K562 (cell line): ENCODE measurements at regions not wholly inside any gene's neighbourhood (a gene's known extent, or its start where the extent isn't known, plus 50 kb on each side); places are given as distances from the start of the nearest gene placed in this dataset.

Source experiments
- CBX3 ChIP-seq, 2 experiments: IDR thresholded peaks; 1 replicate in 1 of 2; 2 replicates in 1 of 2; pipeline ENCODE4 v1.6.1; 2012; ENCODE audit warnings: inconsistent platforms in 2 of 2, low read length in 2 of 2, borderline replicate concordance in 1 of 2, control low read depth in 1 of 2
- EHMT2 ChIP-seq: fragments of 450-650 bp; IDR thresholded peaks from 2 replicates; pipeline ENCODE4 v1.6.1; 2018; ENCODE audit warnings: antibody characterized with exemption
- ELF2 ChIP-seq: fragments of 250-450 bp; sonication (Bioruptor Pico); IDR thresholded peaks from 2 replicates; pipeline ENCODE4 v1.5.0; 2021; ENCODE audit warnings: mild to moderate bottlenecking
- ESRRA ChIP-seq: fragments of 450-650 bp; IDR thresholded peaks from 2 replicates; pipeline ENCODE4 v1.6.1; 2014; ENCODE audit warnings: low read depth, mild to moderate bottlenecking, moderate library complexity, borderline replicate concordance
- EWSR1 ChIP-seq: fragments of 450-650 bp; IDR thresholded peaks from 2 replicates; pipeline ENCODE4 v1.6.1; 2018; ENCODE audit warnings: borderline replicate concordance, mild to moderate bottlenecking, low read depth, moderate library complexity; ENCODE audit not compliant: partially characterized antibody
- MAFF ChIP-seq: IDR thresholded peaks from 2 replicates; pipeline ENCODE4 v1.6.1; 2012; ENCODE audit warnings: low read length, improper control_type of control experiment
- MIER1 ChIP-seq: fragments of 450-650 bp; IDR thresholded peaks from 2 replicates; pipeline ENCODE4 v1.6.1; 2016; ENCODE audit warnings: antibody characterized with exemption, mild to moderate bottlenecking, low read depth
- NCOA6 ChIP-seq: fragments of 450-650 bp; IDR thresholded peaks from 2 replicates; pipeline ENCODE4 v1.6.1; 2017; ENCODE audit warnings: mild to moderate bottlenecking
- NFE2 ChIP-seq: IDR thresholded peaks from 2 replicates; pipeline ENCODE4 v1.6.1; 2014; ENCODE audit warnings: antibody characterized with exemption, low read depth
- NONO ChIP-seq, 2 experiments: fragments of 200-400 bp in 1 of 2; fragments of 450-650 bp in 1 of 2; formaldehyde crosslinking in 1 of 2; IDR thresholded peaks; 2 replicates each; pipeline ENCODE4 v1.6.1; 2017; ENCODE audit warnings: low read depth in 2 of 2, mild to moderate bottlenecking in 2 of 2, moderate library complexity in 2 of 2, low read length in 1 of 2
- NR2C1 ChIP-seq, 2 experiments: fragments of 450-650 bp; IDR thresholded peaks; 2 replicates each; pipeline ENCODE4 v1.6.1; 2017; ENCODE audit warnings: mild to moderate bottlenecking in 2 of 2, antibody characterized with exemption in 1 of 2, inconsistent platforms in 1 of 2, missing compliant biosample characterization in 1 of 2, missing genetic modification characterization in 1 of 2
- PCBP1 ChIP-seq: fragments of 200-400 bp; formaldehyde crosslinking; IDR thresholded peaks from 2 replicates; pipeline ENCODE4 v1.6.1; 2018; ENCODE audit warnings: mild to moderate bottlenecking, low read depth, low read length; ENCODE audit not compliant: poor library complexity, severe bottlenecking
- RAD21 ChIP-seq, 2 experiments: fragments of 250-450 bp in 1 of 2; fragments of 450-650 bp in 1 of 2; sonication (Bioruptor Pico) in 1 of 2; formaldehyde crosslinking in 1 of 2; IDR thresholded peaks in 1 of 2; conservative IDR thresholded peaks in 1 of 2; 2 replicates each; pipeline versions ENCODE4 v1.4.0 to v1.8.0; 2020 to 2022; ENCODE audit warnings: mild to moderate bottlenecking in 2 of 2, moderate library complexity in 1 of 2
- SRF ChIP-seq, 2 experiments: fragments of 250-450, 450-650 bp in 1 of 2; sonication (Bioruptor Pico) in 1 of 2; sonication (generic) in 1 of 2; formaldehyde crosslinking; IDR thresholded peaks; 2 replicates each; pipeline versions ENCODE4 v1.5.0 to v1.5.1; 2020 to 2022; ENCODE audit warnings: mild to moderate bottlenecking in 1 of 2, missing genetic modification reagents in 1 of 2
- TSC22D4 ChIP-seq: fragments of 450-650 bp; IDR thresholded peaks from 2 replicates; pipeline ENCODE4 v1.6.1; 2016; ENCODE audit warnings: missing genetic modification characterization, missing biosample characterization, control low read depth
- WHSC1 ChIP-seq: IDR thresholded peaks from one replicate; pipeline ENCODE4 v1.6.1; 2012; ENCODE audit warnings: low read length, control low read depth, inconsistent platforms
- ZBED1 ChIP-seq: IDR thresholded peaks from 2 replicates; pipeline ENCODE4 v1.6.1; 2014
- ZNF212 ChIP-seq: fragments of 450-650 bp; formaldehyde crosslinking; IDR thresholded peaks from 2 replicates; pipeline ENCODE4 v1.4.0; 2020; ENCODE audit warnings: mild to moderate bottlenecking
- ZNF311 ChIP-seq: fragments of 250-450 bp; sonication (Bioruptor Pico); IDR thresholded peaks from 2 replicates; pipeline ENCODE4 v1.4.0; 2020; ENCODE audit warnings: mild to moderate bottlenecking, moderate library complexity
- ZNF347 ChIP-seq: fragments of 450-650 bp; formaldehyde crosslinking; IDR thresholded peaks from 2 replicates; pipeline ENCODE4 v1.4.0; 2020; ENCODE audit warnings: low read depth, mild to moderate bottlenecking, moderate library complexity
- ZNF717 ChIP-seq: fragments of 250-450 bp; sonication (Bioruptor Pico); IDR thresholded peaks from 2 replicates; pipeline ENCODE4 v1.5.0; 2021
- ZSCAN32 ChIP-seq: fragments of 450-650 bp; formaldehyde crosslinking; IDR thresholded peaks from 2 replicates; pipeline ENCODE4 v1.4.0; 2020; ENCODE audit warnings: mild to moderate bottlenecking, moderate library complexity
- TF ChIP-seq, protein P1 (sequence below): fragments of 450-650 bp; formaldehyde crosslinking; IDR thresholded peaks from 2 replicates; pipeline ENCODE4 v1.4.0; 2022; ENCODE audit warnings: mild to moderate bottlenecking, moderate library complexity
- TF ChIP-seq, protein P2 (sequence below): fragments of 250-450 bp; sonication (Bioruptor Pico); IDR thresholded peaks from 2 replicates; pipeline ENCODE4 v1.5.0; 2021; ENCODE audit warnings: mild to moderate bottlenecking, moderate library complexity

GRCh38 chr4:10181745-10182445 is 65.3 kb upstream of the WDR1 start (continued):
- TF ChIP-seq, protein P1, sequence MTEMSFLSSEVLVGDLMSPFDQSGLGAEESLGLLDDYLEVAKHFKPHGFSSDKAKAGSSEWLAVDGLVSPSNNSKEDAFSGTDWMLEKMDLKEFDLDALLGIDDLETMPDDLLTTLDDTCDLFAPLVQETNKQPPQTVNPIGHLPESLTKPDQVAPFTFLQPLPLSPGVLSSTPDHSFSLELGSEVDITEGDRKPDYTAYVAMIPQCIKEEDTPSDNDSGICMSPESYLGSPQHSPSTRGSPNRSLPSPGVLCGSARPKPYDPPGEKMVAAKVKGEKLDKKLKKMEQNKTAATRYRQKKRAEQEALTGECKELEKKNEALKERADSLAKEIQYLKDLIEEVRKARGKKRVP (CRISPR knock-in tag): no peak
- TF ChIP-seq ZNF212 (CRISPR knock-in tag): no peak
- no peak for TF ChIP-seq NFE2
- no peak for TF ChIP-seq ZNF347 (CRISPR knock-in tag)
- TF ChIP-seq NONO (IDR thresholded peaks at IDR 0.05; ENCODE audit: low read depth in 2 of 2, low read length in 1 of 2): no peak
- TF ChIP-seq ESRRA: no peak
- TF ChIP-seq ZSCAN32: no peak
- TF ChIP-seq PCBP1: no peak
- TF ChIP-seq NR2C1 (IDR thresholded peaks at IDR 0.05): no peak
- peak; percentile 26; the same call in 1 of the 2 replicates for TF ChIP-seq NR2C1 (tag; IDR thresholded peaks at IDR 0.05)
- no peak; a peak in 1 of 4 replicates for TF ChIP-seq RAD21 (CRISPR knock-in tag; conservative IDR thresholded peaks at IDR 0.05 in 1 of 2, IDR thresholded peaks at IDR 0.05 in 1 of 2)
- no peak for TF ChIP-seq ELF2 (CRISPR knock-in tag)
- TF ChIP-seq, protein P2, sequence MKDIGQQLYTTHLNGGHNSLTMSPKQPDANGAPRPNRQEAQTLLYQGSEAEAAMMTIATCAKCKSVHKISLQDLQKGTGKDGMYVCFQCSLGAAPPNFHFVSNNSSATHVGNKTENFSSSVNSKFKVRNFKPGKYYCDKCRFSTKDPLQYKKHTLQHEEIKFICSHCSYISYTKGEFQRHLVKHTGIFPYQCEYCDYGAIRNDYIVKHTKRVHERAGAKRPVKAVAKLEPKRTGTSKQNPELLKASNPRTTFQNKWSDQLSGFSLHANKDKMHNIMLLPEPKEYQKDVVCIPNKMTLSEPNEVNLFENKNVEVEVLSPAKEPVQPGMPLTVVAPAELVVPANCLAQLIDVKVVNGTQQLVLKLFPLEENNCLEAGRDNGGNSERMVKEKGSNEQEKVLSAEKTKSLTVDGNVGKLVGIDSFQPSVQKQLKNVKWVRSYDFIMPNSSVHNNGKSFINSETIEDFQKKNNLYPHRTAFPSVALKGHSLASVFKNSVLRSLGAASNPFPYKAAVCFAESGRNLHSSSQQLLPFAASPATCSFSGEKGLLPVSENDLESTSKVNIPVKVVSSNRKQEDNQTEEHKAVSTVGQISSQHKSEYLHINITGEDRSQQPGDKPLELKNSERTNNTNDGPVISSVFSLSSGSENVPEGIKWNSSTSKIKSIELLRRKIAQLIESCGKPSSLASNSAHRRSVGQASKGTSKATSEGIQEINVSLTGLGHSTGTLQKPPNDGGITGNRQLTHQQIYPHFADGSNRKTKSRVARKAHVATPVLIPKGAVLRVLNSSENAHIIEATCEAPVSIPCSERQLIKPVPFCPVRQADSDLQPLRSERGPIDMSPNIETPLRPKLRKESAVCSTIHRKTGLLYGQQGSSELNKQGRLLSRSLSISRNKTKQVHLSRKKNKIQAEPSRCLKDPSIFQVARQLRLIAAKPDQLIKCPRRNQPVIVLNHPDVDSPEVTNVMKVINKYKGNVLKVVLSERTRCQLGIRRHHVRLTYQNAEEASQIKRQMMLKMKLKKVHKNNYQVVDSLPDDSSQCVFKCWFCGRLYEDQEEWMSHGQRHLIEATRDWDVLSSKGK (CRISPR knock-in tag): no peak
- no peak for TF ChIP-seq MAFF
- no peak for TF ChIP-seq TSC22D4 (tag)
- TF ChIP-seq MIER1: no peak
- no peak for TF ChIP-seq SRF (CRISPR knock-in tag; IDR thresholded peaks at IDR 0.05)
- no peak for TF ChIP-seq WHSC1
- no peak for TF ChIP-seq NCOA6
- peak; percentile 89 for TF ChIP-seq ZNF311 (CRISPR knock-in tag)
- TF ChIP-seq EWSR1: no peak
- TF ChIP-seq ZNF717 (CRISPR knock-in tag): no peak
- TF ChIP-seq ZBED1: no peak
- no peak for TF ChIP-seq EHMT2
- TF ChIP-seq CBX3 (IDR thresholded peaks at IDR 0.05; ENCODE audit: borderline replicate concordance in 1 of 2, low read length in 2 of 2): no peak
